GM11168 (cell line): ENCODE measurements at regions not wholly inside any gene's neighbourhood (a gene's known extent, or its start where the extent isn't known, plus 50 kb on each side); places are given as distances from the start of the nearest gene placed in this dataset.

Experiments
- in situ Hi-C: fragments of 300-500 bp; cut with MboI; formaldehyde crosslinking; loops from one replicate; pipeline ENCODE4 v1.12.0; 2022; ENCODE audit warnings: low sequenced_read_pairs; ENCODE audit not compliant: unreplicated experiment

GRCh38 chr2:29974086-29974485, 52.7 kb upstream of the ALK start:
- in situ Hi-C loops = no loop called here

GRCh38 chr2:29977284-29977683, 55.9 kb upstream of the ALK start:
- in situ Hi-C loops = no loop called here

- in situ Hi-C loops = no loop called here
Observed at GRCh38 chr2:29981402-29981801, 60.0 kb upstream of the ALK start.

- in situ Hi-C loops = no loop called here
Observed at GRCh38 chr2:29983308-29983707, 61.9 kb upstream of the ALK start.

- in situ Hi-C loops = no loop called here
Observed at GRCh38 chr2:29987146-29987545, 65.8 kb upstream of the ALK start.

GRCh38 chr2:29990129-29990528, 68.7 kb upstream of the ALK start:
- in situ Hi-C loops = no loop called here

- in situ Hi-C loops = no loop called here
Observed at GRCh38 chr2:29991086-29991485, 69.7 kb upstream of the ALK start.

- in situ Hi-C loops = no loop called here
Observed at GRCh38 chr2:29995241-29995640, 73.9 kb upstream of the ALK start.

GRCh38 chr2:30003128-30003527, 81.7 kb upstream of the ALK start:
- in situ Hi-C loops = no loop called here

- in situ Hi-C loops = no loop called here
Observed at GRCh38 chr2:30022444-30023071, 101.2 kb upstream of the ALK start.

- in situ Hi-C loops = no loop called here
Observed at GRCh38 chr2:30024281-30024680, 102.9 kb upstream of the ALK start.

GRCh38 chr2:30026091-30027055, 105.0 kb upstream of the ALK start:
- in situ Hi-C loops = no loop called here

GRCh38 chr2:30029804-30030203, 108.4 kb upstream of the ALK start:
- in situ Hi-C loops = no loop called here

- in situ Hi-C loops = no loop called here
Observed at GRCh38 chr2:30030361-30030760, 109.0 kb upstream of the ALK start.

GRCh38 chr2:30031184-30031583, 109.8 kb upstream of the ALK start:
- in situ Hi-C loops = no loop called here

GRCh38 chr2:30034052-30034775, 112.6 kb upstream of the YPEL5 start:
- in situ Hi-C loops = no loop called here

GRCh38 chr2:30037016-30037415, 109.8 kb upstream of the YPEL5 start:
- in situ Hi-C loops = no loop called here

GRCh38 chr2:30038419-30038818, 108.4 kb upstream of the YPEL5 start:
- in situ Hi-C loops = no loop called here

- in situ Hi-C loops = no loop called here
Observed at GRCh38 chr2:30039101-30039500, 107.7 kb upstream of the YPEL5 start.

GRCh38 chr2:30040147-30040546, 106.7 kb upstream of the YPEL5 start:
- in situ Hi-C loops = no loop called here

GRCh38 chr2:30041884-30042283, 104.9 kb upstream of the YPEL5 start:
- in situ Hi-C loops = no loop called here
